ENCODE measurements at regions not wholly inside any gene's neighbourhood (a gene's known extent, or its start where the extent isn't known, plus 50 kb on each side); places are given as distances from the start of the nearest gene placed in this dataset.

GRCh38 chr2:128625421-128625820 lies 306.8 kb upstream of the HS6ST1 start:
- no peaks in the 10 kb centered on the region for H3K79me2 ChIP-seq (ENCODE audit: control insufficient read depth, insufficient read depth, low read length)
- ChIA-PET CTCF (no interaction called here), POLR2A (no interaction called here)
- H2AFZ ChIP-seq (ENCODE audit: low read depth, low read length), result no peak overlapping the region
- H3K27ac ChIP-seq (ENCODE audit: insufficient read depth, low read depth, low read length), result no peak overlapping the region
- no peak overlapping the region for H3K4me2 ChIP-seq (ENCODE audit: insufficient read depth, low read length)
- FAIRE-seq (no peak), DNase-seq (ENCODE audit: low read depth, low spot score) (no peak)
- no peak overlapping the region for H3K9ac ChIP-seq (replicated peaks; ENCODE audit: extremely low read depth, insufficient read depth, low read length)
- no peak overlapping the region for H3K4me3 ChIP-seq (replicated peaks in 1 of 3; ENCODE audit: insufficient read depth in 1 of 3, low read depth in 1 of 3, low read length in 3 of 3)
- intact Hi-C loops (cut with micrococcal nuclease) (no loop called here), dilution Hi-C loops (cut with MboI; ENCODE audit: extremely low pct_ligation_motif_present, low sequenced_read_pairs) (no loop called here)
- H3K9me3 ChIP-seq (replicated peaks; ENCODE audit: control insufficient read depth, insufficient read depth, low read length), result no peaks in the 10 kb centered on the region
- no TSS peak for BruUV-seq (replicated peaks)
- no peak for TF ChIP-seq EZH2 (IDR thresholded peaks at IDR 0.05; ENCODE audit: borderline replicate concordance, low read depth, low read length, severe bottlenecking)
- no peaks in the 10 kb centered on the region for H4K20me1 ChIP-seq (replicated peaks; ENCODE audit: control insufficient read depth, extremely low read depth, insufficient read depth, low read length)
- no peaks in the 10 kb centered on the region for H3K27me3 ChIP-seq (ENCODE audit: control insufficient read depth in 2 of 2, insufficient read depth in 2 of 2, low read length in 2 of 2)
- H3K36me3 ChIP-seq (ENCODE audit: control insufficient read depth in 2 of 2, extremely low read depth in 1 of 2, insufficient read depth in 2 of 2, low read length in 2 of 2), result no peaks in the 10 kb centered on the region
- no peaks in the 10 kb centered on the region for H3K9me1 ChIP-seq (replicated peaks; ENCODE audit: control insufficient read depth, extremely low read depth, insufficient read depth, low read length)
- H3K4me1 ChIP-seq (ENCODE audit: control insufficient read depth, extremely low read depth, insufficient read depth, low read length), result no peaks in the 10 kb centered on the region

- dilution Hi-C loops (cut with MboI; ENCODE audit: extremely low pct_ligation_motif_present, low sequenced_read_pairs) (no loop called here), intact Hi-C loops (cut with micrococcal nuclease) (no loop called here)
- ChIA-PET CTCF (no interaction called here), POLR2A (no interaction called here)
- Histone ChIP-seq H3K4me1 (ENCODE audit: control insufficient read depth, extremely low read depth, insufficient read depth, low read length) (no peaks in the 10 kb centered on the region), H3K27me3 (ENCODE audit: control insufficient read depth in 2 of 2, insufficient read depth in 2 of 2, low read length in 2 of 2) (no peaks in the 10 kb centered on the region), H3K4me3 (replicated peaks in 1 of 3; ENCODE audit: insufficient read depth in 1 of 3, low read depth in 1 of 3, low read length in 3 of 3) (no peak overlapping the region), H3K9ac (replicated peaks; ENCODE audit: extremely low read depth, insufficient read depth, low read length) (no peak overlapping the region), H3K9me1 (replicated peaks; ENCODE audit: control insufficient read depth, extremely low read depth, insufficient read depth, low read length) (no peaks in the 10 kb centered on the region), H2AFZ (ENCODE audit: low read depth, low read length) (no peak overlapping the region), H3K36me3 (ENCODE audit: control insufficient read depth in 2 of 2, extremely low read depth in 1 of 2, insufficient read depth in 2 of 2, low read length in 2 of 2) (no peaks in the 10 kb centered on the region), H3K79me2 (ENCODE audit: control insufficient read depth, insufficient read depth, low read length) (no peaks in the 10 kb centered on the region), H3K4me2 (ENCODE audit: insufficient read depth, low read length) (no peak overlapping the region), H4K20me1 (replicated peaks; ENCODE audit: control insufficient read depth, extremely low read depth, insufficient read depth, low read length) (no peaks in the 10 kb centered on the region), H3K27ac (ENCODE audit: insufficient read depth, low read depth, low read length) (no peak overlapping the region), H3K9me3 (replicated peaks; ENCODE audit: control insufficient read depth, insufficient read depth, low read length) (no peaks in the 10 kb centered on the region)
- BruUV-seq (replicated peaks), result no TSS peak
- no peak for TF ChIP-seq MAX (IDR thresholded peaks at IDR 0.05; ENCODE audit: insufficient read depth, insufficient read length)
- TF ChIP-seq CTCF (IDR thresholded peaks at IDR 0.05; ENCODE audit: extremely low read depth in 1 of 2, insufficient read depth in 1 of 2, low read depth in 1 of 2, low read length in 2 of 2), result no peak
- no peak for TF ChIP-seq FOS (IDR thresholded peaks at IDR 0.05; ENCODE audit: borderline replicate concordance, insufficient read depth, low read length)
- TF ChIP-seq POLR2A (IDR thresholded peaks at IDR 0.05; ENCODE audit: low read depth, low read length), result no peak
- TF ChIP-seq POLR2AphosphoS5 (IDR thresholded peaks at IDR 0.05; ENCODE audit: insufficient read depth, low read depth, low read length), result no peak
- no peak for TF ChIP-seq GATA2 (IDR thresholded peaks at IDR 0.05; ENCODE audit: insufficient read depth, insufficient read length, low read depth, low read length)
- TF ChIP-seq EZH2 (IDR thresholded peaks at IDR 0.05; ENCODE audit: borderline replicate concordance, low read depth, low read length, severe bottlenecking), result no peak
- DNase-seq (ENCODE audit: low read depth, low spot score), result no peak
- no peak for FAIRE-seq
These were observed 307.5 kb upstream of the HS6ST1 start for GRCh38 chr2:128625963-128626759.
